Rectal smooth muscle tissue (tissue), 1 donor: ENCODE measurements at regions not wholly inside any gene's neighbourhood (a gene's known extent, or its start where the extent isn't known, plus 50 kb on each side); places are given as distances from the start of the nearest gene placed in this dataset.

Experiments
- H3K27ac ChIP-seq: one replicate; pipeline ENCODE4 v1.7.0; 2013; ENCODE audit warnings: low read depth, low read length, inconsistent platforms
- H3K27me3 ChIP-seq: one replicate; pipeline ENCODE4 v1.7.0; 2013; ENCODE audit warnings: low read length; ENCODE audit not compliant: control insufficient read depth, insufficient read depth
- H3K36me3 ChIP-seq: one replicate; pipeline ENCODE4 v1.7.0; 2013; ENCODE audit warnings: low read length; ENCODE audit not compliant: control insufficient read depth, insufficient read depth
- H3K4me1 ChIP-seq: one replicate; pipeline ENCODE4 v1.7.0; 2013; ENCODE audit warnings: low read length; ENCODE audit not compliant: control insufficient read depth, insufficient read depth
- H3K4me3 ChIP-seq: one replicate; pipeline ENCODE4 v1.7.0; 2013; ENCODE audit warnings: low read length
- H3K9ac ChIP-seq: one replicate; pipeline ENCODE4 v1.7.0; 2013; ENCODE audit warnings: low read length

DNA sequence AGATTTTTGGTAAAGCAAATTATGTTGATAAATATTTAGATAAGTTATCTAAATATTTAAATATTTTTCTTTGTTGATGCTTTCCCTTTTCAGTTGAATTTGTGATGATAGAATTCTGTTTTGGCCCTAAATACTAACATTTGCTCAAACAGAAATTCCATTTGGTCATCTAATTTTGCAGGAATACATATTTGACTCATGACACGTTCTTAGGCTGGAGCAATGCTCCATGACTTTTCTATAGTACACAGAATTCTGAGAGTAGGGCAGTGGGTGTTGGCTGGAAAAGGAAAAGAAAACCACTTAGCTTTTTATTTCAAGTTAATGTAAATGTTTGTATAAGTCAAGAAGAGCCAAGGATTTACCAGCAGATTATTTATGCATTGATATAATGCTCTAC is 58.6 kb upstream of the GK2 start:
- no peaks in the 10 kb centered on the region for H3K36me3 ChIP-seq
- no peak overlapping the region for H3K9ac ChIP-seq
- H3K27me3 ChIP-seq, result no peaks in the 10 kb centered on the region
- H3K4me1 ChIP-seq, result peaks cover 3% of the 10 kb centered on the region
- no peak overlapping the region for H3K27ac ChIP-seq
- no peak overlapping the region for H3K4me3 ChIP-seq
